ENCODE measurements at regions not wholly inside any gene's neighbourhood (a gene's known extent, or its start where the extent isn't known, plus 50 kb on each side); places are given as distances from the start of the nearest gene placed in this dataset.

GRCh38 chr12:93111773-93112172, 182.7 kb upstream of the EEA1 start:
- intact Hi-C loops (cut with micrococcal nuclease) = no loop called here
- no peak for DNase-seq (ENCODE audit: low read depth, low spot score)
- ChIA-PET RAD21 (ENCODE audit: low non-redundant PET in 1 of 2, low total read pairs in 2 of 2, uncharacterized antibody in 2 of 2, unreplicated experiment in 2 of 2) (no interaction called here), CTCF (no interaction called here), POLR2A (no interaction called here)
- Histone ChIP-seq H3K79me2 (ENCODE audit: insufficient read depth, low read length) (no peaks in the 10 kb centered on the region), H4K20me1 (ENCODE audit: insufficient read depth) (no peaks in the 10 kb centered on the region), H2AFZ (ENCODE audit: low read depth, low read length, poor library complexity, severe bottlenecking) (no peak overlapping the region), H3K9ac (ENCODE audit: low read length) (no peak overlapping the region), H3K36me3 (ENCODE audit: control insufficient read depth in 1 of 2, insufficient read depth in 2 of 2, low read length in 2 of 2) (no peaks in the 10 kb centered on the region), H3K4me2 (ENCODE audit: low read length) (no peak overlapping the region), H3K4me3 (replicated peaks in 1 of 2; ENCODE audit: low read depth in 1 of 2, low read length in 2 of 2) (no peak overlapping the region), H3K9me3 (ENCODE audit: control insufficient read depth in 1 of 2, insufficient read depth in 1 of 2, low read depth in 1 of 2, low read length in 2 of 2) (no peaks in the 10 kb centered on the region), H3K27me3 (ENCODE audit: insufficient read depth, low read length) (no peaks in the 10 kb centered on the region), H3K4me1 (ENCODE audit: control insufficient read depth in 1 of 2, insufficient read depth in 2 of 2, low read length in 2 of 2) (no peaks in the 10 kb centered on the region), H3K9me2 (ENCODE audit: insufficient read depth) (no peaks in the 10 kb centered on the region), H3K27ac (ENCODE audit: low read depth, low read length) (no peak overlapping the region)
- TF ChIP-seq CBX3 (IDR thresholded peaks at IDR 0.05; ENCODE audit: low read depth) (no peak), SIN3A (IDR thresholded peaks at IDR 0.05; ENCODE audit: low read depth) (no peak), POLR2AphosphoS5 (IDR thresholded peaks at IDR 0.05; ENCODE audit: low read depth, low read length) (no peak), SRF (IDR thresholded peaks at IDR 0.05; ENCODE audit: low read depth) (no peak), EGR1 (IDR thresholded peaks at IDR 0.05; ENCODE audit: low read depth) (no peak), EZH2phosphoT487 (IDR thresholded peaks at IDR 0.05; ENCODE audit: borderline replicate concordance) (no peak), ELF1 (IDR thresholded peaks at IDR 0.05; ENCODE audit: borderline replicate concordance, low read depth) (no peak), ZBTB33 (IDR thresholded peaks at IDR 0.05; ENCODE audit: extremely low read depth, insufficient replicate concordance, low read length) (no peak), EZH2 (IDR thresholded peaks at IDR 0.05) (no peak), TCF7L2 (IDR thresholded peaks at IDR 0.05; ENCODE audit: borderline replicate concordance, extremely low read depth, insufficient read depth, insufficient read length) (no peak), REST (IDR thresholded peaks at IDR 0.05; ENCODE audit: low read depth) (no peak), CEBPB (IDR thresholded peaks at IDR 0.05; ENCODE audit: low read depth) (no peak), SP1 (IDR thresholded peaks at IDR 0.05; ENCODE audit: low read depth) (no peak), JUND (IDR thresholded peaks at IDR 0.05) (no peak), FOSL1 (IDR thresholded peaks at IDR 0.05; ENCODE audit: low read depth) (no peak), RAD21 (IDR thresholded peaks at IDR 0.05; ENCODE audit: low read depth) (no peak), MAX (IDR thresholded peaks at IDR 0.05) (no peak), YY1 (IDR thresholded peaks at IDR 0.05; ENCODE audit: extremely low read depth, insufficient replicate concordance, low read depth, low read length) (no peak), ZNF274 (IDR thresholded peaks at IDR 0.05; ENCODE audit: low read depth, low read length) (no peak), ZFX (IDR thresholded peaks at IDR 0.05) (no peak)
- no peak for ATAC-seq
- BruUV-seq (replicated peaks) = no TSS peak
